NCI-H2196 treated with DMSO at 0.1 percent for 48 hours (cell line): ENCODE measurements at regions not wholly inside any gene's neighbourhood (a gene's known extent, or its start where the extent isn't known, plus 50 kb on each side); places are given as distances from the start of the nearest gene placed in this dataset.

Experiments
- DNase-seq: peaks from one replicate; lab custom pipeline; 2025; ENCODE audit not compliant: unreplicated experiment; lab: John Stamatoyannopoulos, UW

DNA sequence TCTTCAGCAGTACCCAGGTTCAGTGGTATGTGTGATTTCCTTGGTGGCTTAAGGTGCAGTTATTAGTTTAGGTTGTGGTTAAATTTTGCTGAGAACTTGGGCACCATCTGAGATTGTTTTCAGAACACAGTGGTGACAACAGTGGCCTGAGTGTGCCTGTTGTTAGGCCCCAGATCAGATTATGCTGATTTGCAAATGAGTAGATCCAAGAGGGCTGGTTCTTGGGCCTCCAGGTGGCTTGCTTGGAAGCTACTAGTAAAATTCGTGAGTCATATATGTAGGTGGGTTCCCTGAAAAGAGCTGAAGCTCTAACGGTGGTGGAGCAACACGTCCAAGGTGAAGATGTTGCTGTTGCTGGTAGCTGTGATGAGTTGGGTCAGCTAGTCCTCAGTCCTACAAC is 2619.6 kb downstream of the PCDH7 start:
- DNase-seq: no peak

DNA sequence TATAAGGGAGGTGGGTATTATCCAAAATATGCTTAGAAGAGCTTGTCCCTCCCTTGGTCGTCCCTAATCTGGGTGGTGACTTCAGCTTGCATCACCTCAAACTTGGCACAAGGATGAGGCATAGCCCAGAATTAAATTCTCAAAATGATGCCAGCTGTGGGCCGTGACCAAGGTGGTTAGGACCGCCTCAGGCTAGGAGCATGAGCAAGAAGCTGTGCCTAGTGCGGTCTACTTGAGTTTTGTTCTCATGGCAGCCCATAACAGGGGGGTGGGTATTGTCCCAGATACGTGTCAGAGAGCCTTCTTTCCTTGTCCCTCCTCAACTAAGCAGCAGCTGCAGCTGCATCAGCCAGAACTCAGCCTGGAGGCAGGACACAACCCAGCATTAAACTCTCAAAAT is 2620.0 kb downstream of the PCDH7 start:
- DNase-seq: no peak

DNA sequence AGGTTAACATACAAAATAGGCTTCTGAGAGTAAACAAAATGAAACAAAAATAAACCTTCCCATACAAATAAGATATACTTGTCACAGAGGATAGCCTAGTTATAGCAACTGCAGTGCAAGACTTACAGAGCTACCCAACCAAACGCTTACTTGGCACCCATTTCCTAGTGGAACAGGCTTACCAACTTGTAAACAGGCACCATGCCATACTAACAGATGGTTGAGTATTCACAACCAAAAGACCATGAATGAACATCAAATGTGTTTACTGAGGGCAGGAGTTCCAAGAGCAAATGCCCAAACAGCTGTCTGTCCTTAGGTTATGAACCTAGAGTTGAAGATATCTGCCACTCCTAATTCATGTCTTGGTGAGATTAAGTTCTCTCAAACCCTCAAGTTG is 2629.2 kb downstream of the PCDH7 start:
- no peak for DNase-seq

DNA sequence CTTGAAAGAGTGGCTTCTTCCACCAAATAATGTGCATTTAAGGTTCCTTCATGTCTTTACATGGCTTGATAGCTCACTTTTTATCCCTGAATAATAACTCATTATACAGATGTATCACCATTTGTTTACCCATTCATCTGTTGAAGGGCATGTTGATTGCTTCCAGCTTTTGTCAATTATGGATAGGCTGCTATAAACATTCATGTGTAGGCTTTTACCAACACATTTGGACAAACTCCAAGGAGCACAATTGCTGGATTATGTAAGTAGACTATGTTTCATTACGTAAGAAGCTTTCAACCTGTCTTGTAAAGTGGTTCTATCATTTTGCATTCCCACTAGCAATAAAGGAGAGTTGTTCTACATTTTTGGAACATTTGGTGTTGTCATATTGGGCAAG is 2637.0 kb downstream of the PCDH7 start:
- no peak for DNase-seq

DNA sequence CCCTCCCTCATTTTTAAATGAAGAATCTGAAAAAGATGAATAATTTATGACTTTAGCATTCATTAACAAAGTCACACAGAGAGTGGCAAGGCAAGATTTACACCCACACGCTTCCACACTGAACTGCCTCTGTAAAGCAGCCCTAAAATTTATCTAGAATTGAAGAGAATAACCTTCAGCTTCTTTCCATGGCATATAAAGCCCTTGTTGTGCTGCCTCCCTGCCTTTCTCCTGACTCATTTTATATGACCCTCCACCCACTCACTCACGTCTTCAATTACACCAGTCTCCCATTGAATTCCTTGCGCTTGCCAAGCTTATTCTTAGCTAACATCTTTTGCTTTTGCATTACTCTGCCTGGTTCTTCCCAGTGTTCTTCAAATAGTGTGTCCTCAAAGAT is 2649.3 kb downstream of the PCDH7 start:
- no peak for DNase-seq

DNA sequence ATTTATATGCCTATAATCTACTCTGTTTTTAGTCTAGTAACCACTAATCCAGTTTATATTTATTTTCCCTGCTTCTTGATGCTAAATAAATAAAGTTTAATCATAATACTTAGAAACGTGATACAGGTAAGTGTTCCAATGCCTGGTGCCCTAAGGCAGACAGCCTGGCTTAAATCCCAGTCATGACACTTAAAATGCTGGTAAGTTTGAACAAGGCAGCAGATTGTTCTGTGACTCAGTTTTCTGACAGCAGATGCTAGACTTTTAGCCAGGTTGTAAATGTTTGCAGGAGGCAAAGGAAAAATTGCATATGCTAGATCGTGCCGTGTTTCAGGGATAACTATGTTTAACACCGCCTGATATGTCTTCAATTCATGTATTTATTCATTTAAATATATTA is 2661.6 kb downstream of the PCDH7 start:
- DNase-seq: no peak

DNA sequence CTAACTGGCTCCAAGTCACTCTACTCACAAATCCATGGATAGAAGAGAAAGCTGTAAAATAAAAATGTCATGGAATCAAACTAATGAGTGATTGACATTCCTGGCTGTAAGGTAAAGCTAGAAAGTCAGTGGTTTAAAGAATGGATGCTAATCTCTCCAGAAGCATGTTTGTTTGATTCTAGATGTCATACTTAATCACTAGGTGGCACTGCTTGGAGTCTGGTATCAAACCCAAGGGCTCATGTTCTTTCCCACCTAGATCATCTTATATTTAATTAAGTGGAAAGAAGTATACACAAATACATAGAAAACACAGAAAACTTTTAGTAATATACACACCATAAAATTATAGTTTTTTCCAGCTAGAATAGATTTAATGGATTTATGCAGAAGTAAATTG is 2666.6 kb downstream of the PCDH7 start:
- DNase-seq: no peak

DNA sequence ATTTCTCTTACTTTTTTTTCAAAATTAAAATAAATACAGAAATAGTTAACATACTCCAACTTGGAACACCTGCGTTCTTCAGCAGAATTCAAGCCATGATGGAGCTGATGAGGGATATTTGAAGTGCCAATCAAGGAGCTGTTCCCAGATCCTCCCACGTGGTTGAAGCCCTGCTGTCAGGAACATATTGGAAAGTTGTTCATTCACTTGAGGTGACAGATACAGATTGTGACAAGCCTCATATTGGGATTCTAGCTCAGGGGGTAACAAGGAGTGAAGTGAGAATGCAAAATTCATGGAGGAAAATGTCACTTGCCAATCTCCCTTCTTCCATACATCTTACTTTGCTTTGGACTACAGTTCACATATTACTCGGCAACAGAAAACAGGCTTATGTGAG is 2670.8 kb downstream of the PCDH7 start:
- no peak for DNase-seq

DNA sequence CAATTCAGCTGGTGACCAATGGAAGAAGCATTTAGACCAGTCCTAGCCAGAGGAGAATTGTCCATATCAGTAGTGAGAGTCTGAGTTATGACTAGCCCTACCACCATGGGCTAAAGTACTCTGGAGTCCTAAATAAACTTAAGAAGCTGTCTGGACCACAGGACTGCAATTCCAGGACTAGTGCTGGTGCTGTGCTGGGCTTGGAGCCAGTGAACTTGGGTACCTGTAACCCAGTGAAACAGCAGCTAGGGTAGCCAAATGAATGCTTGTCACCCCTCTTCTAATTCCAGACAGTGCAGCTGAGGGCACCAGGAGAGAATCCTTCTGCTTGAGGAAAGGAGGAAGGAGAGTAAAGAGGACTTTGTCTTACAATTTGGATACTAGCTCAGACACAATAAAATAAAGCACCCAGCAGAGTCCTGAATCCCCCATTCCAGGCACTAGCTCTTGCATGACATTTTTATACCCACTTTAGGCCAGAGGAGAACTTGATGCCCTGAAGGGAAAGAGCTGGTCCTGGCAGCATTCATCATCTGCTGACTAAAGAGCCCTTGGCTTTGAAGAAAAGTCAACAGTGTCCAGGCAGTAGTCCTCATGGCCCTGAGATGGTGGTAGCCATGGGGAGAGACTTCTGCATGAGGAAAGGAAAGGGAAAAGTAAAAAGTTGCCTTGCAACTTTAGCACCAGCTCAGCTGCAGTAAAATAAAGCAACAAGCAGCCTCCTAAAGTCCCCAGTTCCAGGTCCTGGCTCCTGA is 2675.7 kb downstream of the PCDH7 start:
- DNase-seq: no peak

DNA sequence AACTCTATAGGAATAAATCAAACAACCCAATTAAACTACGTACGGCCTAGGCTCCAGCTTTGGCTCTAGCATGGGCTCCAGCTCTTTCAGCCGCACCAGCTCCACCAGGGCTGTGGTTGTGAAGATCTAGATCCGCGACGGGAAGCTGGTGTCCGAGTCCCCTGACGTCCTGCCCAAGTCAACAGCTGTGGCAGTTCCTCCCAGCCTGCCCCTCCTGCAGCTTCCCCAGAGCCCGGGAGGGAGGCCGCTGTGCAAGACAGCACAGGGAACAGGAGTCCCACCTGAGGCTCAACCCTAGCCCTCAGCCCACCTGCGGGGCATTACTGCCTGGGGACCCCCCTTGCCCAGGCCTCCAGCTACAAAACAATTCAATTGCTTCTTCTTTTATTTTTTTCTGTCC is 2680.3 kb downstream of the PCDH7 start:
- DNase-seq: no peak

DNA sequence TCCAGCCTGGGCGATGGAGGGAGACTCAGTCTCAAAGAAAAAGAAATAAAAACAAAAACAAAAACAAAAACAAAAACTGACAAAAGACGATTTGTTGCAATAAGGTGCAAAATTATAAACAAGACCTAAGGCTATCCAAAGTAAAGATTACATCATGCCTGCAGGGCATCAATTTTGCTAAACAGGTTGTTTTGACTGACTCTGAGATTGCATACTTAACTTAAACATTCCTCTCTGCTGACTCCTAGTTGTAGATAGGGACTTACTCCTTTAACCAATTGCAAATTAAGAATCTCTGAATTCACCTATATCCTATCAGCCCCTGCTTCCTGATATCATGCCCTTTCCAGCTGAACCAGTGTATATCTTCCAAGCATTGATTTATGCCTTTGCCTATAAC is 2687.3 kb downstream of the PCDH7 start:
- DNase-seq: no peak

DNA sequence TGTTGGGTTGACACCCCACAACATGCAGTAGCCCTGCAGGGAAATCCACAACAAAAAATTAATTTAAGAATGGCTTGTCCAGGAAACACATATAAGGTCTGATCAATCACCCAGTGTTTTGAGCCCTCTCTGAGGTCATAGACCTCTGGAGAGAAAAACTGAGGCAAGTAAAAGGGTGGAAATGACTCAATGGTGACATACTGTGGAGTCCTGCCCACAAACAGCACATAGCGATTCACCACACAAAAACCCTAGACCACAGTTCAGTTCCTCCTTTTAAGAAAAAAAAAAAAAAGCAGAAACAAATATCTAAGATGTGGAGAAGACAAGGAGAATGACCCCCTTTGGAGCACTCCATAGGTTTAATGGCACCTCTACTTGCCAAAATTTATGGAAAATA is 2691.0 kb downstream of the PCDH7 start:
- DNase-seq: no peak

DNA sequence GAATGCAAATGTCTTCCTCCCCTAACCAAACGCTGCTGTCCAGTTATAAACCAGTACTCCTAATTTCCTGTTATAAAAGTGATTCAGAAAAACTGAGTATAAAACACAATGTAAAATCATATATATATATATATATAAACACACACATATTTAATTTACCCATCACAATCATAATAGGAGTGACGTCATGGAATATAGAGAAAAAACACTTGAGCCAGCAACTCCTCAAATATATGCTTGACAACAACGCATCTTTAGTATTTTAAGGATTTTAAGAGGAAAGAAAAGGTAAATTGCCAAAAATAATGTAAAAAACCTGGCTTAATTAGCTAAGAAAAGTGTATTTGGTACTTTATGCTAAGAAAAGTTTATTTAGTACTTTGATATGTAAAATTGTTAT is 2701.7 kb downstream of the PCDH7 start:
- no peak for DNase-seq

DNA sequence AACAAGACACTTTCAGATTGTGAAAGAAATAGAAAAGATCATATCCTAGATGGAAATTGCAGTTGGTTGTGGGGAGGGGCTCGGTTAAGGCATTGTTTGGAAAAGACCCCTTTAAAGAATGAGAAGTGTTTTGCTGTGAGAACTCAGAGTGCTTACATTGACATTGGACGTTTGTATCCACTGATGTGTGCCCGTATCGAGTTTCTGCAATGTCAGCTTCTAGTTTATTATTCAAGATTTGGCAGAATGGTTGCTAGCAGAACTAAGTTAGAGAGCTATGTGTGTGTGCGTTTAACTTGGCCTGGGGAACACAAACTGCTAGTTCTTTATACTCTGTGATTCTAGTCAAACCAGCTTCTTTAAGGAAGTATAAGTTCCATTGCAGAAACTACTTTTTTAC is 2702.5 kb downstream of the PCDH7 start:
- DNase-seq: no peak

DNA sequence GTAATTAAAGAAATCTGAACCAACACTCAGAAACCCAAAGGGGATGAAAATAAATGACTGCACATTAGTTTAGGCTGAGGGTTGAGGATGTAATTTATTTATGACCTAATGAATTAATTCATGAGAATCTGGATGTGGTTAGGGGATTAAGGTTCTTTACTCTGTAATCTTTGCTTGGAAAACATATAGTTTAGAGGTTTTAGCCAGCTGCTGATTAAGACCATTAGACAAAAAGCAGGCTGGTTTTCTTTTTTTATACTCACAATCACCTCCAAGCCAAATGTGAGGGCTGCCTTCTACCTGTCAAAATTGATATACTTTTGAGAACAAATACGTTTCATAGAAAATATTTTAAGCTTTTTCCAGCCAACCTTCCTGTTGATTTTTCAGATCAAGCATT is 2705.8 kb downstream of the PCDH7 start:
- no peak for DNase-seq

DNA sequence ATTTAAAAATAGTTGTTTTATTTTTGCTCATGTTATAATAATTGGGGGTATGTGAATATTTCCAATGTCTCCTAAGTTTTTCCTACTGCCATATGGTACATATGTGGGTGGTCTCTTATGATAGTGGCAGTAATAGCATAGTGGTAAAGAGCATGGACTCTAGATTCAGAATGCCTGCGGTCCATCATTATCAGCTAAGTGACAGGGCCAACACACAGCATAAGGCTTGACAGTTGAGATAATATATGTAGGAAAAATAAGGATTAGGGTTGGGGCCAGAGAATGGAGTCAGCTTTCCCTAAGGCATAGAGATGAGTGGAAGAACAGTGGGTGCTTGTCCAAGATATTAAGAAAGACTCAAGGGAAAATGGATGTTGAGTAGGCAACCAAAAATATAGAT is 2707.5 kb downstream of the PCDH7 start:
- DNase-seq: no peak

DNA sequence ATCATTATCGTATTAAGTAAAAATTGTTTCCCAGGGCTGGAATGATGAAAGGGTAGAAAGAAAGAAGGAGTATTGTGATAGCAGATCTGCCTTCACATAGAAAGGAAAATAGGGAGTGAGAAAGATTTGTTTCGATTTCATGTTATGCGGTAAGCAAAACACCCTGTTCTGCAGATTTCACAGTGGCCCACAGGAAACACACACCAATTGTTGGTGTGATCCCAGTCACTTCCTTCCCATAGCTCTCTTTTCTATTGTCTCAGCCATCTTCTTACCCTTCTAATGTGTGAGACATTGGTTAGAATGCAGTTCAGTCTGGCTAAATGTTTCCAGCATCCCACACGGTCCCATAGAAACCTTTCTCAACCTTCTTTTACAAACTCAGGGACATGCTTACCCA is 2709.8 kb downstream of the PCDH7 start:
- DNase-seq: no peak

DNA sequence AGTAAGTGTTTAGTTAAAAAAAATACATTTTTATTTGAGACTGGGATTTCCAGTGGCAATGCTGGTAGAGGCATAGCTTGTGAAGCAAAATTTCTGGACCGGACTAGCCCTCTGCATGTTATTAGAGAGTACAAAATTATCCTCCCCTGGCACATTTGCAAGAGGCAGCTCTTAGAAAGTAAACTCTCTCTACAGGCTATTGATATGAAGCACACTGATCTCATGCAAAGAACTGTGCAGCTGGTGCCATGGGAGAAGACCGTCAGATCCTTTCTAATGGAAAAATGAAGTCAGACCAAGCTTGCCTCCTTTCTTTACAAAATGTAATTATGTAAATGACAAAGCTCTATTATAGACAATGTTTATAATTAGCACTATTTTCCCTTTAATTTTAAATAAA is 2717.2 kb downstream of the PCDH7 start:
- no peak for DNase-seq

DNA sequence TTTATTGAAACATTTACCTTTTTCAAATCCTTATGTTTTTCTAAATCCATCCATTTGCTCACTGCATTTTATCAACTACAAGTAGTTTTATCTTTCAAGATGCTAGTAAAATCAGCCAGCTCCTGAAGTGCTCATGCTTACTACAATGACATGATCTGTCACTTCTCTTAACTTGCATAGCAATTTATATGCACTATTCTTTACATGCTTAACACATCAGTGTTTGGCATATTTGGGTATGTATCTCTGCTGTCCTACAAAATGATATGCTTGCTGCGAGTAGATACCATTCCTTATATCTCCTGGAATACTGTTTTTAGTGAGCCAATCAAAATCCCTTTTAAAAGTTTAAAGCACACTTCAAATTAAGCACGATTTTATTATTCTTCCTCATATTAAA is 2726.8 kb downstream of the PCDH7 start:
- no peak for DNase-seq

DNA sequence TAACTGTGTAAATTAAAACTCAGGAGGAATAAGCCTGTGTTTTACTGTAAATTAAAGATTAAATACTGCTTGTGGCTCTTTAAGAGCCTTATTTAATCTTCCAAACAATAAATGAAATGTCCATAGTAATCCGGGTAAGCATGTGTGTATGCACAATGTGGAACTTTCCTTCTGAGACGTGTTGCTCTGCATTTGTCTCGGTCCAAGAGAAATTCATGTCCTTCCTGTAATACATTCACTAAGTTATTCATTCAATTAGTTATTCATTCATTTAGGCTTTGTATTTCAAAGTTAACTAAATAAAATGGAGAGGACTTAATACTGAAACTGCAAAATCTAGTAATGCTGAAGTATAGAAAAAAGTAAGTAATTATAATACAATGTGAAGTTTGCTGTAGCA is 2728.8 kb downstream of the PCDH7 start:
- no peak for DNase-seq

DNA sequence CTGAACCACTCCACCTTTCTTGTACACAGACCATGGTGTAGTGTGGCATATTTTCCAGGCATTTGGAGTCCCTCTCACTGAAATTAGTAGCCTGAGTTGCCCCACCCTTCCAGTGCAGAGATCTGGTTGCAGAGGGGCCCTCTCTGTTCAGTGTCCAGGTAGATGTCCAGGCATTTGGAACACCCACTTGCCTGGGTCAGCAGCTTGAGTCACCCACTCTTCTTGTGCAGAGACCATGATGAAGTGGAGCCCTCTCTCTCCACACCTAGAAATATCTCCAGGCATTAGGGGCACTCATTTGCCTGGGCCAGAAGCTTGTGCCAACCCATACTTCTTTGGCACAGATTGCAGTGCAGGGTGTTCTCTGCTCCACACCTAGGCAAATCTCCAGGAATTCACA is 2733.3 kb downstream of the PCDH7 start:
- DNase-seq: no peak

DNA sequence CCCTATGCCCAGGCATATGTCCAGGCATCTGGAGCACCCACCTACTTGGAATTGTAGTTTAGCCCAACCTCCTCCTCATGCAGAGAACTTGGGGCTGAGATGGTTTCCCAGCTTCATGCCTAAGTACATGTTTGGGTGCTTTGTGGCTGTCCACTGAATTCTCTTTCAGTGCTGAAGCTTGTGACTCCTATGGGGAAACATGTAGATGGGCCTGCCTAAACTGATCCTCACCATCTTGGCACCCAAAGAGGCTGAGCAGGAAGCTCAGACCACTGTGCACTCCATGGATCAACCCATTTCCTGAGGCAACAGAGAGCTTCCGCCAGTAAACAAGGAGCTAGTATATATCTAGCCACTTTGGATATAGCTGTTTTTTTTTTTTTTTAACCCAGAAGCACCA is 2733.7 kb downstream of the PCDH7 start:
- DNase-seq: no peak

DNA sequence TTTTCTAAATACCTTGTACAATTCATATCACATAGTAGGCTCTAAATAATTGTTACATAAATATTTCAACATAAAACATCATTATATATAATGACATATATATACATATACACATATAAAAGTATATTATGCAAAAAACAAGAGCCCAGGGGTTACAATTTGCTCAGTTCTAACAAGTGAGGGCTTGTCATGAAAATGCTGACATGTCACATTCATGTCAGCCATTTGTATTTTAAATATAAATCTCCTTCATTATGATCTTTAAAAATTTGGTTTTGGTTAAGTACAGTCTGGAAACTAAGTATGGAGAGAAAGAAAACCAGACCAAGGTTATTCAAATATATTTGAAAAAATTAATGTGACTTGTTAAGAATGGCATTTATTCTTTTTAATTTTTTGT is 2745.4 kb downstream of the PCDH7 start:
- DNase-seq: no peak

DNA sequence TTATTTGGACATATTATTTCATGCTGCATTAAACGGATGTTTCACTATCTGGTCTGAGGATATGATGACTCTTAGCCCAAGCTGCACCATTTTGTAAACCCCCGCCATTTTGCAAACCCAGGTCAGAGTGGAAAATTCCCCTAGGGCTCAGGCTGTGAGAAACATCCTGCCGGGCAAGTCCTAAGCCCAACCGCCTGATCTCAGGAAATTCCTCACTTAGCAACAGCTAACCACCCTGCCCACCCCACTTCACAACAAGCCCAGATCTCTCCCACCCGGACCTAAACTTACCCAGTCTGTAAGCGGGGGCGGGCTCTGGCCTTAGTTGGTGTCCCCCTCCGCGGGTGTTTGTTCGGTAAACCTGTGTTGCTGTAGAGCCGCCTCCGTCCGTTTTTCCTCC is 2747.1 kb downstream of the PCDH7 start:
- DNase-seq: no peak
